Mesodermal cell (in vitro differentiated cells): ENCODE measurements at regions not wholly inside any gene's neighbourhood (a gene's known extent, or its start where the extent isn't known, plus 50 kb on each side); places are given as distances from the start of the nearest gene placed in this dataset.
"Not testable (repeated sequence)": the region's sequence is repeated elsewhere in the genome, so short reads cannot be mapped to it uniquely, and the experiment has no call there.

Source experiments
- H3K27ac ChIP-seq: 2 replicates; pipeline ENCODE4 v1.7.0; 2013; ENCODE audit warnings: mild to moderate bottlenecking, low read depth, low read length, moderate library complexity; ENCODE audit not compliant: severe bottlenecking
- H3K36me3 ChIP-seq: 2 replicates; pipeline ENCODE4 v1.7.1; 2013; ENCODE audit warnings: mild to moderate bottlenecking, low read length, moderate library complexity; ENCODE audit not compliant: control insufficient read depth, insufficient read depth
- H3K4me1 ChIP-seq: one replicate; pipeline ENCODE4 v1.7.1; 2013; ENCODE audit warnings: mild to moderate bottlenecking, low read length; ENCODE audit not compliant: insufficient read depth, control insufficient read depth, poor library complexity, severe bottlenecking
- H3K4me3 ChIP-seq: 2 replicates; pipeline ENCODE4 v1.7.0; 2013; ENCODE audit warnings: low read length, control low read depth, mild to moderate bottlenecking; ENCODE audit not compliant: insufficient read depth, poor library complexity, severe bottlenecking; ENCODE audit errors: extremely low read depth
- H3K9me3 ChIP-seq: 2 replicates; pipeline ENCODE4 v1.7.1; 2013; ENCODE audit warnings: mild to moderate bottlenecking, low read length, moderate library complexity; ENCODE audit not compliant: control insufficient read depth
- WGBS, 2 experiments: methylation state at CpG; one replicate each; pipeline ENCODE4 v1.1.5; 2013; ENCODE audit warnings: missing lambda C conversion rate in 2 of 2; ENCODE audit not compliant: insufficient coverage in 2 of 2; 5-methylcytosine and 5-hydroxymethylcytosine counted together

- H3K4me3 ChIP-seq, result no peak overlapping the region
- 78% methylated on average over 1 of the region's 2 CpGs; no CpG with 5 or more reads in 1 of the 2 experiments for WGBS, 2 experiments
- H3K9me3 ChIP-seq, result no peaks in the 10 kb centered on the region
- H3K4me1 ChIP-seq, result no peaks in the 10 kb centered on the region
- H3K27ac ChIP-seq, result no peak overlapping the region
- no peaks in the 10 kb centered on the region for H3K36me3 ChIP-seq
Observed at GRCh38 chr5:16364910-16365309, 100.7 kb downstream of the ZNF622 start.

GRCh38 chr5:16353439-16353838 is 112.2 kb downstream of the ZNF622 start:
- 79 to 86% methylated on average over 2 to 3 of the region's 5 CpGs for WGBS, 2 experiments
- not testable (repeated sequence) for H3K4me1 ChIP-seq, H3K27ac ChIP-seq, H3K9me3 ChIP-seq, H3K4me3 ChIP-seq, H3K36me3 ChIP-seq

- Histone ChIP-seq H3K4me1 (no peaks in the 10 kb centered on the region), H3K36me3 (no peaks in the 10 kb centered on the region), H3K4me3 (no peak overlapping the region), H3K9me3 (no peaks in the 10 kb centered on the region), H3K27ac (no peak overlapping the region)
- WGBS, 2 experiments, result 83% methylated on average over 1 of the region's 3 CpGs; no CpG with 5 or more reads in 1 of the 2 experiments
Observed at GRCh38 chr5:16350816-16351215, 114.8 kb downstream of the ZNF622 start.

GRCh38 chr5:16346380-16346779 is 119.2 kb downstream of the ZNF622 start:
- no peaks in the 10 kb centered on the region for H3K9me3 ChIP-seq
- no peaks in the 10 kb centered on the region for H3K36me3 ChIP-seq
- H3K4me1 ChIP-seq, result no peaks in the 10 kb centered on the region
- H3K4me3 ChIP-seq, result no peak overlapping the region
- no peak overlapping the region for H3K27ac ChIP-seq
- WGBS, 2 experiments, result 25 to 56% methylated on average over 1 of the region's 1 CpG

- H3K4me1 ChIP-seq, result no peaks in the 10 kb centered on the region
- no peak overlapping the region for H3K4me3 ChIP-seq
- no peaks in the 10 kb centered on the region for H3K36me3 ChIP-seq
- no peak overlapping the region for H3K27ac ChIP-seq
- 100% methylated on average over 1 of the region's 1 CpG; no CpG with 5 or more reads in 1 of the 2 experiments for whole genome bisulfite sequencing, 2 experiments
- no peaks in the 10 kb centered on the region for H3K9me3 ChIP-seq
Observed at GRCh38 chr5:16345454-16345853, 120.1 kb downstream of the ZNF622 start.

GRCh38 chr5:16326137-16326536 is 139.5 kb downstream of the ZNF622 start:
- no peaks in the 10 kb centered on the region for H3K9me3 ChIP-seq
- no peaks in the 10 kb centered on the region for H3K4me1 ChIP-seq
- H3K36me3 ChIP-seq, result no peaks in the 10 kb centered on the region
- H3K4me3 ChIP-seq, result no peak overlapping the region
- WGBS, 2 experiments, result 83 to 92% methylated on average over 5 to 7 of the region's 7 CpGs
- no peak overlapping the region for H3K27ac ChIP-seq

GRCh38 chr5:16321284-16321683 is 141.7 kb upstream of the MARCHF11 start:
- Histone ChIP-seq H3K4me1 (no peaks in the 10 kb centered on the region), H3K27ac (no peak overlapping the region), H3K36me3 (no peaks in the 10 kb centered on the region), H3K4me3 (no peak overlapping the region), H3K9me3 (no peaks in the 10 kb centered on the region)
- WGBS, 2 experiments, result no CpG with 5 or more reads among the region's 1 CpG

GRCh38 chr5:16315501-16315900 is 135.9 kb upstream of the MARCHF11 start:
- 83 to 91% methylated on average over 1 of the region's 2 CpGs for WGBS, 2 experiments
- no peaks in the 10 kb centered on the region for H3K9me3 ChIP-seq
- no peak overlapping the region for H3K27ac ChIP-seq
- H3K4me3 ChIP-seq, result no peak overlapping the region
- no peaks in the 10 kb centered on the region for H3K4me1 ChIP-seq
- H3K36me3 ChIP-seq, result no peaks in the 10 kb centered on the region

GRCh38 chr5:16313761-16314160 is 134.2 kb upstream of the MARCHF11 start:
- WGBS, 2 experiments, result 71 to 95% methylated on average over 2 of the region's 3 CpGs
- H3K9me3 ChIP-seq, result no peaks in the 10 kb centered on the region
- no peak overlapping the region for H3K4me3 ChIP-seq

GRCh38 chr5:16312785-16313184 is 133.2 kb upstream of the MARCHF11 start:
- H3K36me3 ChIP-seq, result no peaks in the 10 kb centered on the region
- 71% methylated on average over 1 to 2 of the region's 3 CpGs for WGBS, 2 experiments
- H3K27ac ChIP-seq, result no peak overlapping the region
- H3K9me3 ChIP-seq, result no peaks in the 10 kb centered on the region
- no peak overlapping the region for H3K4me3 ChIP-seq
- no peaks in the 10 kb centered on the region for H3K4me1 ChIP-seq

More at GRCh38 chr5:16313761-16314160, 134.2 kb upstream of the MARCHF11 start:
- no peaks in the 10 kb centered on the region for H3K36me3 ChIP-seq
- no peaks in the 10 kb centered on the region for H3K4me1 ChIP-seq
- H3K27ac ChIP-seq, result no peak overlapping the region

- Histone ChIP-seq H3K4me1 (no peaks in the 10 kb centered on the region), H3K36me3 (no peaks in the 10 kb centered on the region), H3K27ac (no peak overlapping the region), H3K4me3 (no peak overlapping the region), H3K9me3 (no peaks in the 10 kb centered on the region)
- WGBS, 2 experiments, result 83% methylated on average over 2 of the region's 2 CpGs; no CpG with 5 or more reads in 1 of the 2 experiments
Observed at GRCh38 chr5:16311666-16312065, 132.1 kb upstream of the MARCHF11 start.
